CD4-positive, alpha-beta T cell (primary cell): ENCODE measurements at regions not wholly inside any gene's neighbourhood (a gene's known extent, or its start where the extent isn't known, plus 50 kb on each side); places are given as distances from the start of the nearest gene placed in this dataset.

Experiments used
- ATAC-seq: fragments of 200-7000 bp; cut with Tn5 transposase; one replicate; pipeline ENCODE4 v1.10.0; 2022; ENCODE audit warnings: mild to moderate bottlenecking; ENCODE audit not compliant: poor library complexity
- CTCF ChIA-PET: fragments of 350-600 bp; sonication (Branson Sonifier 250); formaldehyde crosslinking; loops from one replicate; lab custom pipeline; 2021; ENCODE audit warnings: antibody characterized with exemption, inconsistent platforms; lab: Charles Lee
- POLR2A ChIA-PET: fragments of 350-600 bp; sonication (Branson Sonifier 250); formaldehyde crosslinking; loops from one replicate; lab custom pipeline; 2021; ENCODE audit warnings: antibody characterized with exemption, inconsistent platforms; lab: Charles Lee
- DNase-seq, 14 experiments: peaks; one replicate each; pipeline ENCODE4 v3.0.0-alpha.2; 2013 to 2020; ENCODE audit warnings: mixed read lengths in 2 of 14
- H3K27ac ChIP-seq, 2 donors: one replicate each; pipeline versions ENCODE4 v1.5.1 to v1.7.0; 2013; ENCODE audit warnings: low read length in 2 of 2, low read depth in 1 of 2, mild to moderate bottlenecking in 1 of 2
- H3K27me3 ChIP-seq, 2 experiments: 1 replicate in 1 of 2; 2 replicates in 1 of 2; pipeline versions ENCODE4 v1.6.1 to v1.7.0; 2013; ENCODE audit warnings: low read length in 2 of 2, control low read depth in 1 of 2, mild to moderate bottlenecking in 1 of 2, moderate library complexity in 1 of 2; ENCODE audit not compliant: insufficient read depth in 2 of 2, control insufficient read depth in 1 of 2
- H3K36me3 ChIP-seq: one replicate; pipeline ENCODE4 v1.6.1; 2013; ENCODE audit warnings: low read length, control low read depth; ENCODE audit not compliant: insufficient read depth
- H3K4me1 ChIP-seq: one replicate; pipeline ENCODE4 v1.6.1; 2013; ENCODE audit warnings: low read length, control low read depth; ENCODE audit not compliant: insufficient read depth
- H3K4me3 ChIP-seq: one replicate; pipeline ENCODE4 v1.5.1; 2013; ENCODE audit warnings: mild to moderate bottlenecking, low read length, moderate library complexity
- H3K9me3 ChIP-seq, 2 experiments: 1 replicate in 1 of 2; 2 replicates in 1 of 2; pipeline versions ENCODE4 v1.6.1 to v1.7.0; 2013; ENCODE audit warnings: low read length in 2 of 2, mild to moderate bottlenecking in 2 of 2, control low read depth in 1 of 2, moderate library complexity in 1 of 2; ENCODE audit not compliant: control insufficient read depth in 1 of 2, insufficient read depth in 1 of 2
- H3K27ac Mint-ChIP-seq: one replicate; pipeline ENCODE4 v1.8.0; 2020; ENCODE audit warnings: mixed read lengths
- H3K27me3 Mint-ChIP-seq: one replicate; pipeline ENCODE4 v1.8.0; 2021; ENCODE audit warnings: mixed read lengths
- H3K36me3 Mint-ChIP-seq: one replicate; pipeline ENCODE4 v1.8.0; 2021; ENCODE audit warnings: low read depth, mixed read lengths
- H3K4me1 Mint-ChIP-seq: one replicate; pipeline ENCODE4 v1.8.0; 2021; ENCODE audit warnings: low read depth, mixed read lengths
- H3K4me3 Mint-ChIP-seq: one replicate; pipeline ENCODE4 v1.8.0; 2020; ENCODE audit warnings: mild to moderate bottlenecking, mixed read lengths
- H3K9me3 Mint-ChIP-seq: one replicate; pipeline ENCODE4 v1.8.0; 2020; ENCODE audit warnings: mixed read lengths
- intact Hi-C, 2 experiments: fragments of 100-400 bp; cut with DNase I in 1 of 2; cut with micrococcal nuclease in 1 of 2; formaldehyde crosslinking; loops; one replicate each; pipeline versions ENCODE4 v1.15.1 to v1.9.0; 2023 to 2025; cut with DNase I, micrococcal nuclease
- TF ChIP-seq, protein P1 (sequence below): fragments of 200-600 bp; IDR thresholded peaks from one replicate; pipeline ENCODE4 v1.8.0; 2022; ENCODE audit warnings: antibody characterized with exemption, mild to moderate bottlenecking

GRCh38 chr18:29217124-29217915, 1040.4 kb upstream of the CDH2 start:
- ChIA-PET CTCF (no interaction called here), POLR2A (no interaction called here)
- intact Hi-C loops: no loop called here
- DNase-seq (no peak), ATAC-seq (no peak)
- H3K36me3 ChIP-seq: no peaks in the 10 kb centered on the region
- Mint-ChIP-seq H3K9me3 (peaks cover 13% of the 10 kb centered on the region), H3K4me3 (no peak overlapping the region), H3K27ac (no peak overlapping the region), H3K36me3 (no peaks in the 10 kb centered on the region), H3K27me3 (no peaks in the 10 kb centered on the region), H3K4me1 (no peaks in the 10 kb centered on the region)
- H3K9me3 ChIP-seq: peaks cover 0 to 4% of the 10 kb centered on the region in 2 experiments
- no peaks in the 10 kb centered on the region for H3K27me3 ChIP-seq
- TF ChIP-seq, protein P1, sequence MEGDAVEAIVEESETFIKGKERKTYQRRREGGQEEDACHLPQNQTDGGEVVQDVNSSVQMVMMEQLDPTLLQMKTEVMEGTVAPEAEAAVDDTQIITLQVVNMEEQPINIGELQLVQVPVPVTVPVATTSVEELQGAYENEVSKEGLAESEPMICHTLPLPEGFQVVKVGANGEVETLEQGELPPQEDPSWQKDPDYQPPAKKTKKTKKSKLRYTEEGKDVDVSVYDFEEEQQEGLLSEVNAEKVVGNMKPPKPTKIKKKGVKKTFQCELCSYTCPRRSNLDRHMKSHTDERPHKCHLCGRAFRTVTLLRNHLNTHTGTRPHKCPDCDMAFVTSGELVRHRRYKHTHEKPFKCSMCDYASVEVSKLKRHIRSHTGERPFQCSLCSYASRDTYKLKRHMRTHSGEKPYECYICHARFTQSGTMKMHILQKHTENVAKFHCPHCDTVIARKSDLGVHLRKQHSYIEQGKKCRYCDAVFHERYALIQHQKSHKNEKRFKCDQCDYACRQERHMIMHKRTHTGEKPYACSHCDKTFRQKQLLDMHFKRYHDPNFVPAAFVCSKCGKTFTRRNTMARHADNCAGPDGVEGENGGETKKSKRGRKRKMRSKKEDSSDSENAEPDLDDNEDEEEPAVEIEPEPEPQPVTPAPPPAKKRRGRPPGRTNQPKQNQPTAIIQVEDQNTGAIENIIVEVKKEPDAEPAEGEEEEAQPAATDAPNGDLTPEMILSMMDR: no peak
- H3K4me3 ChIP-seq: no peak overlapping the region
- H3K27ac ChIP-seq: no peak overlapping the region
- no peaks in the 10 kb centered on the region for H3K4me1 ChIP-seq

DNA sequence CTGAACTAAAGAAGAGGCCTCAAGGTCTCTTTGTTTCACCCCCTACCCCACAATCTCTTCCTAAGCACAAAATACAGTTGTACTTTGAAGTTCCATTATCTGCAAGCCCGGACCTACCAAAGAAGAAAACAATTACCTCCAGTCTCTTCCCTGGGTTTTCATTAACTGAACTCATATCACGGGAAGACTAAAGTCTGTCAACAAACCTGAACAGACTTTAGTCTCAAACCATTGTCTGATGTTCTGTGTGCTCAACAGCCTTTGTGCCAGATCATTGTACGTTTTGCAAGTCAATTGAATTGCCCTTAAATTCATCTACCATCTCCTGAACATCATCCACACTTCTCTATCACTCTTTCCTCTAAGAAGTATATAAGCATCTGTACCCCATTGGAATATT, 1021.9 kb upstream of the CDH2 start:
- intact Hi-C loops: loop anchor here in 1 of 2 experiments (10.0 kb wide), 1 partner anchor 56 kb away; no protein-coding TSS in a partner anchor
- no peak overlapping the region for H3K27ac Mint-ChIP-seq
- H3K9me3 Mint-ChIP-seq: peaks cover 24% of the 10 kb centered on the region
- H3K27me3 Mint-ChIP-seq: no peaks in the 10 kb centered on the region
- H3K27me3 ChIP-seq: no peaks in the 10 kb centered on the region
- no peaks in the 10 kb centered on the region for H3K4me1 Mint-ChIP-seq
- no peak overlapping the region for H3K27ac ChIP-seq
- TF ChIP-seq, protein P1: no peak
- no peak overlapping the region for H3K4me3 ChIP-seq
- H3K9me3 ChIP-seq: peaks cover 0 to 9% of the 10 kb centered on the region in 2 experiments
- POLR2A ChIA-PET: no interaction called here
- H3K4me1 ChIP-seq: no peaks in the 10 kb centered on the region
- no peak overlapping the region for H3K4me3 Mint-ChIP-seq
- CTCF ChIA-PET: no interaction called here
- no peaks in the 10 kb centered on the region for H3K36me3 ChIP-seq
- H3K36me3 Mint-ChIP-seq: no peaks in the 10 kb centered on the region
- ATAC-seq (no peak), DNase-seq (no peak)

DNA sequence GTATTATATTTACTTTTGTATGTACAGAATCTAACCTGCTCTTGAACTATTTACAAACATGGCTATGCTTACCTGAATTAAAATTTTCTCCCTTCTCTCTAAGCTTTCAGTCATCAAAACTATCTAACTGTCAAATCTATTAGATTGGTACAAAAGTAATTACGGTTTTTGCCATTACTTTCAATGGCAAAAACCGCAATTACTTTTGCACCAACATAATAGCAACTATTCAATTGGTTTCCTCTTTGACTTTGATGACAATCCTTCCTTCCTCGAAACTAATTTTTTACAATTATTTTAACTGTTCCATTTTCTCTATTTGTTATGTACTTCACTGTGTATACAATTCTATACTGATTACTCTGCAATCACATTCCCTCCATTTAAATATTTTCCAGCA, 1019.4 kb upstream of the CDH2 start:
- TF ChIP-seq, protein P1: no peak
- intact Hi-C loops: loop anchor here in 1 of 2 experiments (10.0 kb wide), 1 partner anchor 58 kb away; no protein-coding TSS in a partner anchor
- no peak overlapping the region for H3K27ac Mint-ChIP-seq
- H3K9me3 Mint-ChIP-seq: peaks cover 19% of the 10 kb centered on the region
- no peaks in the 10 kb centered on the region for H3K27me3 Mint-ChIP-seq
- Histone ChIP-seq H3K4me3 (no peak overlapping the region), H3K36me3 (no peaks in the 10 kb centered on the region), H3K27me3 (no peaks in the 10 kb centered on the region), H3K27ac (no peak overlapping the region), H3K9me3 (no peaks in the 10 kb centered on the region), H3K4me1 (no peaks in the 10 kb centered on the region)
- POLR2A ChIA-PET: no interaction called here
- no peaks in the 10 kb centered on the region for H3K4me1 Mint-ChIP-seq
- CTCF ChIA-PET: no interaction called here
- H3K4me3 Mint-ChIP-seq: no peak overlapping the region
- ATAC-seq: no peak
- H3K36me3 Mint-ChIP-seq: no peaks in the 10 kb centered on the region
- no peak for DNase-seq
